Anterior cingulate cortex (tissue), 58 donors: ENCODE measurements at regions not wholly inside any gene's neighbourhood (a gene's known extent, or its start where the extent isn't known, plus 50 kb on each side); places are given as distances from the start of the nearest gene placed in this dataset.
A peak's percentile ranks its signal among the peaks of the same experiment; 100 is the strongest.

ENCODE experiments used
- DNase-seq, 58 donors: peaks; one replicate each; lab custom pipeline; 2025; lab: John Stamatoyannopoulos, UW

- DNase-seq: no peak
These were observed 559.3 kb downstream of the ADCYAP1 start for GRCh38 chr18:1463981-1464380.

GRCh38 chr18:1464444-1465217 is 560.0 kb downstream of the ADCYAP1 start:
- no peak for DNase-seq

GRCh38 chr18:1466035-1466434 is 561.4 kb downstream of the ADCYAP1 start:
- DNase-seq: no peak

GRCh38 chr18:1467461-1467964 is 562.8 kb downstream of the ADCYAP1 start:
- no peak for DNase-seq

GRCh38 chr18:1468550-1468949 is 563.9 kb downstream of the ADCYAP1 start:
- DNase-seq: no peak

- no peak for DNase-seq
These were observed 571.2 kb downstream of the ADCYAP1 start for GRCh38 chr18:1475867-1476266.

GRCh38 chr18:1480309-1480708 is 575.6 kb downstream of the ADCYAP1 start:
- no peak for DNase-seq

- no peak for DNase-seq
These were observed 576.9 kb downstream of the ADCYAP1 start for GRCh38 chr18:1481577-1481976.

- DNase-seq: peak in 1 of 58 donors; percentile 4
These were observed 578.7 kb downstream of the ADCYAP1 start for GRCh38 chr18:1483385-1483784.

- no peak for DNase-seq
These were observed 582.8 kb downstream of the ADCYAP1 start for GRCh38 chr18:1487457-1487856.

GRCh38 chr18:1488394-1488793 is 583.7 kb downstream of the ADCYAP1 start:
- DNase-seq: no peak

- no peak for DNase-seq
These were observed 584.3 kb downstream of the ADCYAP1 start for GRCh38 chr18:1488957-1489356.

- DNase-seq: no peak
These were observed 590.7 kb downstream of the ADCYAP1 start for GRCh38 chr18:1495387-1495786.

- no peak for DNase-seq
These were observed 591.4 kb downstream of the ADCYAP1 start for GRCh38 chr18:1496096-1496495.

GRCh38 chr18:1498216-1498615 is 593.5 kb downstream of the ADCYAP1 start:
- no peak for DNase-seq

- no peak for DNase-seq
These were observed 594.6 kb downstream of the ADCYAP1 start for GRCh38 chr18:1499265-1499664.

GRCh38 chr18:1503847-1504246 is 599.2 kb downstream of the ADCYAP1 start:
- DNase-seq: no peak

GRCh38 chr18:1505856-1506255 is 601.2 kb downstream of the ADCYAP1 start:
- no peak for DNase-seq

- no peak for DNase-seq
These were observed 606.0 kb downstream of the ADCYAP1 start for GRCh38 chr18:1510542-1511179.

GRCh38 chr18:1511619-1512311 is 607.1 kb downstream of the ADCYAP1 start:
- no peak for DNase-seq

- no peak for DNase-seq
These were observed 608.8 kb downstream of the ADCYAP1 start for GRCh38 chr18:1513519-1513918.
